ENCODE measurements at regions not wholly inside any gene's neighbourhood (a gene's known extent, or its start where the extent isn't known, plus 50 kb on each side); places are given as distances from the start of the nearest gene placed in this dataset.
"Not testable (repeated sequence)": the region's sequence is repeated elsewhere in the genome, so short reads cannot be mapped to it uniquely, and the experiment has no call there.

DNA sequence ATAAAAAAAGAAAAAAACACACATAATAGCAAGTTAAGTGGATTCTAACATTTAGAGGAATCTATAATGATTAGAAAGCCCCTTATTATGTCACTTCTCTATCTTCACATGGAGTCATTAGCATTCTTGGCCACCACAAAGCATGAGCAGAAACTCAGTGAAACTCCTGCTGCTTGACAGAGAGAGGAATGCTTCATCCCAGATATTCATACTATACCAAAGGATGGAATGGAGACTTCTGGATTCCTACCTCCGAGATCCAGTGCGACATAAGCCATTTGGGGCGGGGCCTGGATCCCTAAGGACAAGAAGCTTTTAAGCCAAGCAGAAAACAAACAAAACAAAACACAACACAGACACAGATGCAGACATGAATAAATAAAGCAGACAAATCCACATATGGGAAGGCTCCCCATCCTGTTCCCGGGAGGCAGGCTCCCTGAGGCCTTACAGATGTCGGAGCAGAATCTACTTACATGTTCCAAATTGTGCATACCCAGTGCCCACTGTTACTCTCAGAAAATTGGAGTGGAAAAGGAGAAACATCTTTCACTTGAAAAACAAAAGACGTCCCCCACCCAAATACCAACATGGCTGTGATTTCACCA is 727.3 kb downstream of the MAFB start:
- 62 to 76% (median 71%) methylated on average over 6 of the region's 6 CpGs for WGBS, 3 donors
- H3K27me3 ChIP-seq: no peaks in the 10 kb centered on the region
- intact Hi-C loops (cut with DNase I): no loop called here
- H3K27ac ChIP-seq: no peak overlapping the region
- H3K9me3 ChIP-seq: no peaks in the 10 kb centered on the region
- no peaks in the 10 kb centered on the region for H3K36me3 ChIP-seq
- DNase-seq: no peak
- peaks cover 1% of the 10 kb centered on the region for H3K4me1 ChIP-seq (ENCODE audit: insufficient read depth)
- H3K4me3 ChIP-seq: no peak overlapping the region
- TF ChIP-seq, protein P1, sequence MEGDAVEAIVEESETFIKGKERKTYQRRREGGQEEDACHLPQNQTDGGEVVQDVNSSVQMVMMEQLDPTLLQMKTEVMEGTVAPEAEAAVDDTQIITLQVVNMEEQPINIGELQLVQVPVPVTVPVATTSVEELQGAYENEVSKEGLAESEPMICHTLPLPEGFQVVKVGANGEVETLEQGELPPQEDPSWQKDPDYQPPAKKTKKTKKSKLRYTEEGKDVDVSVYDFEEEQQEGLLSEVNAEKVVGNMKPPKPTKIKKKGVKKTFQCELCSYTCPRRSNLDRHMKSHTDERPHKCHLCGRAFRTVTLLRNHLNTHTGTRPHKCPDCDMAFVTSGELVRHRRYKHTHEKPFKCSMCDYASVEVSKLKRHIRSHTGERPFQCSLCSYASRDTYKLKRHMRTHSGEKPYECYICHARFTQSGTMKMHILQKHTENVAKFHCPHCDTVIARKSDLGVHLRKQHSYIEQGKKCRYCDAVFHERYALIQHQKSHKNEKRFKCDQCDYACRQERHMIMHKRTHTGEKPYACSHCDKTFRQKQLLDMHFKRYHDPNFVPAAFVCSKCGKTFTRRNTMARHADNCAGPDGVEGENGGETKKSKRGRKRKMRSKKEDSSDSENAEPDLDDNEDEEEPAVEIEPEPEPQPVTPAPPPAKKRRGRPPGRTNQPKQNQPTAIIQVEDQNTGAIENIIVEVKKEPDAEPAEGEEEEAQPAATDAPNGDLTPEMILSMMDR (IDR thresholded peaks at IDR 0.05): no peak
- TF ChIP-seq POLR2A (IDR thresholded peaks at IDR 0.05) (no peak), EP300 (IDR thresholded peaks at IDR 0.05) (no peak)

DNA sequence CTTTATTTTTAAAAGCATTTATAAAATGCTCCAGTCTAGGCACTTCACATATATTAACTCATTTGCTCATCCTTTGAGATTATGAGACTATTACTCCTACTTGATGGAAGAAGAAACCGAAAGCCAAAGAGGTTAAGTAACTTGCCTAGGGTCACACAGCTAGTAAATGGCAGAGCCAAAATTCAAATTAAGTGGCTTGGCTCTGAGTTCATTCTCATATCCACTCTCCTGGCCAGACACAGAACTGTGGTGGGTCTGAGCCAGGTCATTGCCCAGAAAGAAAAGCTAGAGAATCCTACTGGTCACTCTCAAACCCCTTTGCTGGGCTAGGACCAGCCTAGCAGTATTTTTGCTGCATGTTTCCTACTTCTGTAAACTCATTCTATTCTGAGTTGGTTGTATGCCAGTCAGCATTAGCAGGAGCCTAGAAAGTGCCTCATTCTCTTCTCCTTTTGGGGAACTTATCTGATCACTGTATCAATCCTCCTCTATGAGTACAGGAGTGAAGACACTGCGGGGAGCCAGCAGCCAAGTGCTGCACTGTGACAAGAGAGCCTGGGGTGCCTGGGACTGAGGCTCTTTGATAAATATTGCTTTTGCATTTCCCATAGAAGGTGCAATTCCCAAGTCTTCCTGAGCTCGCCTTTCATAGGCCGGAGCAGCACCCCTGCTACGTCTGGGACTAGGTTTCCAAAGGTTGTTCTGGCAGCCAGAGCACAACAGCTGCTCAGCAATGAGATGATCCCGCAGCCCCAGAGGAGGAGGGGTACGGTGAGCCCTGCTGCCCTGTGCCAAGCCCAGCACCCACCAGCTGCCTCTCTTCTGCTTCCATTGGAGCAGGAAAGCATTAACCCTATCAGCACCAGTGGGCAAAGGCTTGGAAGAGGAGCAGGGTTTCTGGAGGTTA is 728.3 kb downstream of the MAFB start:
- H3K4me3 ChIP-seq: no peak overlapping the region
- 18 to 20% (median 19%) methylated on average over 7 of the region's 7 CpGs for WGBS, 3 donors
- intact Hi-C loops (cut with DNase I): no loop called here

GRCh38 chr20:39957911-39958310 is 731.1 kb downstream of the MAFB start:
- H3K27me3 ChIP-seq; H3K4me1 ChIP-seq (ENCODE audit: insufficient read depth); H3K27ac ChIP-seq; H3K4me3 ChIP-seq; H3K36me3 ChIP-seq; H3K9me3 ChIP-seq; DNase-seq; intact Hi-C loops (cut with DNase I): not testable (repeated sequence)
- 95 to 99% (median 97%) methylated on average over 3 of the region's 3 CpGs for WGBS, 3 donors

More for the DNA sequence above, 728.3 kb downstream of the MAFB start:
- no peaks in the 10 kb centered on the region for H3K36me3 ChIP-seq
- no peaks in the 10 kb centered on the region for H3K9me3 ChIP-seq
- H3K27me3 ChIP-seq: no peaks in the 10 kb centered on the region
- peaks cover 1% of the 10 kb centered on the region for H3K4me1 ChIP-seq (ENCODE audit: insufficient read depth)
- DNase-seq: peak in 4 of 5 donors; percentile 12 to 47 (median 26)
- TF ChIP-seq, protein P1 (IDR thresholded peaks at IDR 0.05): no peak
- TF ChIP-seq EP300 (IDR thresholded peaks at IDR 0.05): no peak
- no peak for TF ChIP-seq POLR2A (IDR thresholded peaks at IDR 0.05)
- no peak overlapping the region for H3K27ac ChIP-seq

- H3K27me3 ChIP-seq: no peaks in the 10 kb centered on the region
- H3K4me1 ChIP-seq (ENCODE audit: insufficient read depth): no peaks in the 10 kb centered on the region
- no peak overlapping the region for H3K4me3 ChIP-seq
- H3K9me3 ChIP-seq: no peaks in the 10 kb centered on the region
- H3K36me3 ChIP-seq: no peaks in the 10 kb centered on the region
- intact Hi-C loops (cut with DNase I): no loop called here
- no peak for TF ChIP-seq EP300 (IDR thresholded peaks at IDR 0.05)
- TF ChIP-seq, protein P1 (IDR thresholded peaks at IDR 0.05): no peak
- TF ChIP-seq POLR2A (IDR thresholded peaks at IDR 0.05): no peak
- no peak overlapping the region for H3K27ac ChIP-seq
- 46 to 50% (median 47%) methylated on average over 2 of the region's 2 CpGs for WGBS, 3 donors
- no peak for DNase-seq
Observed at GRCh38 chr20:39954621-39955020, 734.4 kb downstream of the MAFB start.

GRCh38 chr20:39946931-39947330 is 742.1 kb downstream of the MAFB start:
- Histone ChIP-seq H3K27me3 (no peaks in the 10 kb centered on the region), H3K4me3 (no peak overlapping the region), H3K4me1 (ENCODE audit: insufficient read depth) (no peaks in the 10 kb centered on the region), H3K27ac (no peak overlapping the region), H3K9me3 (no peaks in the 10 kb centered on the region), H3K36me3 (no peaks in the 10 kb centered on the region)
- DNase-seq: no peak
- TF ChIP-seq POLR2A (IDR thresholded peaks at IDR 0.05) (no peak), EP300 (IDR thresholded peaks at IDR 0.05) (no peak)
- TF ChIP-seq, protein P1 (IDR thresholded peaks at IDR 0.05): no peak
- intact Hi-C loops (cut with DNase I): no loop called here
- WGBS, 3 donors: 43 to 47% (median 43%) methylated on average over 2 of the region's 2 CpGs

Data from ovary (tissue), 7 donors.